H9 (cell line): ENCODE measurements at regions not wholly inside any gene's neighbourhood (a gene's known extent, or its start where the extent isn't known, plus 50 kb on each side); places are given as distances from the start of the nearest gene placed in this dataset.

ENCODE experiments used
- DNase-seq: peaks from one replicate; pipeline ENCODE4 v3.0.0-alpha.2; 2017
- H2AFZ ChIP-seq: one replicate; pipeline ENCODE4 v1.6.1; 2013; ENCODE audit warnings: mild to moderate bottlenecking, low read length, control low read depth, moderate library complexity
- H2AK5ac ChIP-seq: 2 replicates; pipeline ENCODE4 v1.6.1; 2013; ENCODE audit warnings: low read length, control low read depth, mixed read lengths; ENCODE audit not compliant: insufficient read length
- H2BK120ac ChIP-seq: one replicate; pipeline ENCODE4 v1.6.1; 2013; ENCODE audit warnings: low read depth, mild to moderate bottlenecking, low read length, control low read depth, inconsistent platforms; ENCODE audit not compliant: poor library complexity, severe bottlenecking
- H2BK12ac ChIP-seq: 2 replicates; pipeline ENCODE4 v1.6.1; 2013; ENCODE audit warnings: low read length, control low read depth, mixed read lengths, low read depth; ENCODE audit not compliant: insufficient read length
- H2BK15ac ChIP-seq: 2 replicates; pipeline ENCODE4 v1.6.1; 2013; ENCODE audit warnings: low read depth, low read length, control low read depth
- H2BK20ac ChIP-seq: one replicate; pipeline ENCODE4 v1.6.1; 2013; ENCODE audit warnings: low read depth, mild to moderate bottlenecking, low read length, control low read depth, inconsistent platforms; ENCODE audit not compliant: poor library complexity, severe bottlenecking
- H2BK5ac ChIP-seq: 2 replicates; pipeline ENCODE4 v1.6.1; 2013; ENCODE audit warnings: low read length, control low read depth, mixed read lengths; ENCODE audit not compliant: insufficient read length
- H3K14ac ChIP-seq: 2 replicates; pipeline ENCODE4 v1.6.1; 2013; ENCODE audit warnings: low read length, control low read depth; ENCODE audit not compliant: insufficient read depth
- H3K18ac ChIP-seq: 2 replicates; pipeline ENCODE4 v1.6.1; 2013; ENCODE audit warnings: low read depth, mild to moderate bottlenecking, mixed read lengths, low read length, control low read depth; ENCODE audit not compliant: insufficient read length
- H3K23ac ChIP-seq: 2 replicates; pipeline ENCODE4 v1.6.1; 2013; ENCODE audit warnings: low read length, control low read depth, mixed read lengths, low read depth; ENCODE audit not compliant: insufficient read length
- H3K23me2 ChIP-seq: 2 replicates; pipeline ENCODE4 v1.6.1; 2013; ENCODE audit warnings: low read depth, mild to moderate bottlenecking, mixed read lengths, low read length, control low read depth; ENCODE audit not compliant: insufficient read length, poor library complexity, severe bottlenecking
- H3K27ac ChIP-seq: 2 replicates; pipeline ENCODE4 v1.5.1; 2013; ENCODE audit warnings: low read length, control low read depth, mixed read lengths, low read depth; ENCODE audit not compliant: insufficient read length
- H3K27me3 ChIP-seq: 2 replicates; pipeline ENCODE4 v1.6.1; 2013; ENCODE audit warnings: low read length, control low read depth, inconsistent platforms; ENCODE audit not compliant: insufficient read depth
- H3K4ac ChIP-seq: 2 replicates; pipeline ENCODE4 v1.6.1; 2013; ENCODE audit warnings: low read depth, mild to moderate bottlenecking, control low read depth, inconsistent platforms, low read length, moderate library complexity
- H3K4me1 ChIP-seq: 2 replicates; pipeline ENCODE4 v1.6.1; 2013; ENCODE audit warnings: low read length, control low read depth, inconsistent platforms; ENCODE audit not compliant: insufficient read depth
- H3K4me2 ChIP-seq: 2 replicates; pipeline ENCODE4 v1.6.1; 2013; ENCODE audit warnings: low read length, control low read depth, mixed read lengths; ENCODE audit not compliant: insufficient read length, insufficient read depth
- H3K56ac ChIP-seq: 2 replicates; pipeline ENCODE4 v1.6.1; 2013; ENCODE audit warnings: low read depth, mild to moderate bottlenecking, mixed read lengths, low read length, control low read depth; ENCODE audit not compliant: insufficient read length
- H3K79me1 ChIP-seq: 2 replicates; pipeline ENCODE4 v1.6.1; 2013; ENCODE audit warnings: low read depth, mild to moderate bottlenecking, moderate library complexity, low read length, control low read depth, inconsistent platforms; ENCODE audit not compliant: insufficient read depth, poor library complexity, severe bottlenecking
- H3K79me2 ChIP-seq: 2 replicates; pipeline ENCODE4 v1.6.1; 2013; ENCODE audit warnings: low read length, control low read depth, inconsistent platforms; ENCODE audit not compliant: insufficient read depth
- H3K9ac ChIP-seq: 2 replicates; pipeline ENCODE4 v1.6.1; 2013; ENCODE audit warnings: low read length, control low read depth, mixed read lengths; ENCODE audit not compliant: insufficient read length; ENCODE audit errors: extremely low read depth
- H3K9me3 ChIP-seq: one replicate; pipeline ENCODE4 v1.6.1; 2013; ENCODE audit warnings: low read depth, low read length, inconsistent platforms; ENCODE audit not compliant: control insufficient read depth
- H3T11ph ChIP-seq: one replicate; pipeline ENCODE4 v1.6.1; 2013; ENCODE audit warnings: mild to moderate bottlenecking, low read length, control low read depth, inconsistent platforms
- H4K20me1 ChIP-seq: one replicate; pipeline ENCODE4 v1.6.1; 2013; ENCODE audit not compliant: control insufficient read depth, insufficient read length, insufficient read depth
- H4K5ac ChIP-seq: 2 replicates; pipeline ENCODE4 v1.6.1; 2013; ENCODE audit warnings: low read depth, mild to moderate bottlenecking, mixed read lengths, low read length, control low read depth; ENCODE audit not compliant: insufficient read length
- H4K8ac ChIP-seq: replicated peaks from 2 replicates; pipeline ENCODE4 v1.6.1; 2013; ENCODE audit warnings: low read length, control low read depth, mixed read lengths, low read depth; ENCODE audit not compliant: insufficient read length
- H4K91ac ChIP-seq: 2 replicates; pipeline ENCODE4 v1.6.1; 2013; ENCODE audit warnings: low read depth, mild to moderate bottlenecking, moderate library complexity, mixed read lengths, low read length, control low read depth; ENCODE audit not compliant: insufficient read length
- H3K27ac Mint-ChIP-seq, 3 experiments: 2 replicates in 2 of 3; 3 replicates in 1 of 3; pipeline ENCODE4 v1.8.0; 2020 to 2021; ENCODE audit warnings: mixed read lengths in 3 of 3, mild to moderate bottlenecking in 1 of 3, moderate library complexity in 1 of 3
- H3K27me3 Mint-ChIP-seq: 2 replicates; pipeline ENCODE4 v1.8.0; 2021; ENCODE audit warnings: low read depth, mild to moderate bottlenecking, moderate library complexity, mixed read lengths
- H3K36me3 Mint-ChIP-seq, 3 experiments: 2 replicates in 2 of 3; 3 replicates in 1 of 3; pipeline ENCODE4 v1.8.0; 2020 to 2021; ENCODE audit warnings: low read depth in 3 of 3, mixed read lengths in 3 of 3; ENCODE audit not compliant: insufficient read depth in 1 of 3
- H3K4me1 Mint-ChIP-seq, 2 experiments: 2 replicates each; pipeline ENCODE4 v1.8.0; 2020; ENCODE audit warnings: mixed read lengths in 2 of 2
- H3K4me3 Mint-ChIP-seq, 2 experiments: 2 replicates in 1 of 2; 3 replicates in 1 of 2; pipeline ENCODE4 v1.8.0; 2020 to 2021; ENCODE audit warnings: mild to moderate bottlenecking in 2 of 2, mixed read lengths in 2 of 2, moderate library complexity in 1 of 2
- H3K9me3 Mint-ChIP-seq, 2 experiments: 2 replicates in 1 of 2; 3 replicates in 1 of 2; pipeline ENCODE4 v1.8.0; 2020; ENCODE audit warnings: mild to moderate bottlenecking in 2 of 2, mixed read lengths in 2 of 2, moderate library complexity in 1 of 2
- CTCF ChIP-seq: fragments of 200-600 bp; sonication (generic); conservative IDR thresholded peaks from 3 replicates; pipeline ENCODE4 v1.8.0; 2021; ENCODE audit warnings: antibody characterized with exemption, mild to moderate bottlenecking
- WGBS: extraction: QIAGEN DNeasy Blood & Tissue Kit; methylation state at CpG from one replicate; pipeline ENCODE4 v1.1.7; 2013; ENCODE audit warnings: missing lambda C conversion rate, low lambda C conversion rate, mixed read lengths; ENCODE audit not compliant: insufficient read length; ENCODE audit errors: extremely low coverage; 5-methylcytosine and 5-hydroxymethylcytosine counted together

- H4K20me1 ChIP-seq: no peaks in the 10 kb centered on the region
- Mint-ChIP-seq H3K9me3 (no peaks in the 10 kb centered on the region), H3K27me3 (no peaks in the 10 kb centered on the region; the same call in 1 of the 2 replicates), H3K36me3 (no peaks in the 10 kb centered on the region), H3K4me3 (no peak overlapping the region), H3K27ac (no peak overlapping the region), H3K4me1 (peaks cover 0 to 7% of the 10 kb centered on the region in 2 experiments; a peak in 1 of 4 replicates)
- H3K4me1 ChIP-seq: no peaks in the 10 kb centered on the region
- H3K4ac ChIP-seq: no peak overlapping the region
- H3K79me1 ChIP-seq: no peaks in the 10 kb centered on the region
- no CpG with 5 or more reads among the region's 8 CpGs for WGBS
- H3K9ac ChIP-seq: no peak overlapping the region
- no peak overlapping the region for H3K18ac ChIP-seq
- no peak overlapping the region for H2BK15ac ChIP-seq
- no peak overlapping the region for H3T11ph ChIP-seq
- H4K91ac ChIP-seq: no peak overlapping the region
- H2BK12ac ChIP-seq: no peak overlapping the region
- no peaks in the 10 kb centered on the region for H3K9me3 ChIP-seq
- no peak overlapping the region for H4K8ac ChIP-seq
- no peak overlapping the region for H3K23ac ChIP-seq
- no peak overlapping the region for H3K4me2 ChIP-seq
- no peak overlapping the region for H3K56ac ChIP-seq
- H3K23me2 ChIP-seq: no peaks in the 10 kb centered on the region
- H2AK5ac ChIP-seq: no peak overlapping the region
- H2BK120ac ChIP-seq: no peak overlapping the region
- H2BK20ac ChIP-seq: no peak overlapping the region
- no peak for DNase-seq
- no peaks in the 10 kb centered on the region for H3K79me2 ChIP-seq
- H3K27ac ChIP-seq: no peak overlapping the region
- no peaks in the 10 kb centered on the region for H3K27me3 ChIP-seq
- no peak overlapping the region for H4K5ac ChIP-seq
- TF ChIP-seq CTCF: no peak
- no peak overlapping the region for H3K14ac ChIP-seq
- H2BK5ac ChIP-seq: no peak overlapping the region
- no peak overlapping the region for H2AFZ ChIP-seq
Measured at GRCh38 chr2:159880729-159881128, 82.7 kb upstream of the CD302 start.
